Right atrium auricular region (tissue), 2 donors: ENCODE measurements at regions not wholly inside any gene's neighbourhood (a gene's known extent, or its start where the extent isn't known, plus 50 kb on each side); places are given as distances from the start of the nearest gene placed in this dataset.

Experiments used
- DNase-seq: peaks from one replicate; pipeline ENCODE4 v3.0.0-alpha.2; 2019; ENCODE audit warnings: low spot score
- H3K27ac ChIP-seq, 2 donors: fragments of 200-600 bp; sonication (generic); 1 replicate in 1 of 2; 2 replicates in 1 of 2; pipeline ENCODE4 v1.5.1; 2016 to 2019
- H3K27me3 ChIP-seq, 2 donors: fragments of 200-600 bp; sonication (generic); one replicate each; pipeline versions ENCODE4 v1.5.1 to v1.6.0; 2017 to 2019
- H3K36me3 ChIP-seq: fragments of 200-600 bp; sonication (generic); one replicate; pipeline ENCODE4 v1.5.1; 2016
- H3K4me1 ChIP-seq, 2 donors: fragments of 200-600 bp; sonication (generic); one replicate each; pipeline versions ENCODE4 v1.5.1 to v1.6.0; 2017 to 2019
- H3K4me3 ChIP-seq, 2 donors: fragments of 200-600 bp; sonication (generic); 1 replicate in 1 of 2; 2 replicates in 1 of 2; pipeline ENCODE4 v1.5.1; 2017 to 2019; ENCODE audit warnings: mild to moderate bottlenecking in 1 of 2, moderate library complexity in 1 of 2
- H3K9me3 ChIP-seq, 2 donors: fragments of 200-600 bp; sonication (generic); one replicate each; pipeline ENCODE4 v1.5.1; 2019
- TF ChIP-seq, protein P1 (sequence below), 2 donors: fragments of 200-600 bp; sonication (generic); IDR thresholded peaks; one replicate each; pipeline ENCODE4 v1.5.1; 2019; ENCODE audit warnings: antibody characterized with exemption in 2 of 2

DNA sequence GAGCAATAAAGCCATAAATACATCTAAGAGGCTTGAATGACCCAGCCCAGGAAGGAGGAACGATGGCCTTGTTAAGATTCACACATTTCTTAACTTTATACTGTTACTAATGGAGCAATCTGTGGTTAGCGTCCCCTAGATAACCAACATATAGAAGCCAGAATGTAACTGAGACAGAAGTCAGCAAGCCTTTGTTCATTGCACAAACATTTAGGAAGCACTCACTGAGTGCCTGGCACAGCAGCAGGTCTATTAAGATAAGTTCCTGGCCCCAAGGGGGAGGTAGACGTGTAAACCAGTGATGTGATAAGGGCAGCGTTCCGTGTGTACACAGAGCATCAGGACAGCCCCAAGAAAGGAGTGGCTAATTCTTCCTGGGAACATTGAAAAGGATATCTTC is 63.6 kb upstream of the ATL2 start:
- Histone ChIP-seq H3K36me3 (no peaks in the 10 kb centered on the region), H3K4me3 (no peak overlapping the region), H3K27ac (no peak overlapping the region), H3K4me1 (peaks cover 0 to 12% of the 10 kb centered on the region in 2 donors), H3K27me3 (no peaks in the 10 kb centered on the region), H3K9me3 (no peaks in the 10 kb centered on the region)
- DNase-seq = no peak
- TF ChIP-seq, protein P1, sequence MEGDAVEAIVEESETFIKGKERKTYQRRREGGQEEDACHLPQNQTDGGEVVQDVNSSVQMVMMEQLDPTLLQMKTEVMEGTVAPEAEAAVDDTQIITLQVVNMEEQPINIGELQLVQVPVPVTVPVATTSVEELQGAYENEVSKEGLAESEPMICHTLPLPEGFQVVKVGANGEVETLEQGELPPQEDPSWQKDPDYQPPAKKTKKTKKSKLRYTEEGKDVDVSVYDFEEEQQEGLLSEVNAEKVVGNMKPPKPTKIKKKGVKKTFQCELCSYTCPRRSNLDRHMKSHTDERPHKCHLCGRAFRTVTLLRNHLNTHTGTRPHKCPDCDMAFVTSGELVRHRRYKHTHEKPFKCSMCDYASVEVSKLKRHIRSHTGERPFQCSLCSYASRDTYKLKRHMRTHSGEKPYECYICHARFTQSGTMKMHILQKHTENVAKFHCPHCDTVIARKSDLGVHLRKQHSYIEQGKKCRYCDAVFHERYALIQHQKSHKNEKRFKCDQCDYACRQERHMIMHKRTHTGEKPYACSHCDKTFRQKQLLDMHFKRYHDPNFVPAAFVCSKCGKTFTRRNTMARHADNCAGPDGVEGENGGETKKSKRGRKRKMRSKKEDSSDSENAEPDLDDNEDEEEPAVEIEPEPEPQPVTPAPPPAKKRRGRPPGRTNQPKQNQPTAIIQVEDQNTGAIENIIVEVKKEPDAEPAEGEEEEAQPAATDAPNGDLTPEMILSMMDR (IDR thresholded peaks at IDR 0.05) = no peak

DNA sequence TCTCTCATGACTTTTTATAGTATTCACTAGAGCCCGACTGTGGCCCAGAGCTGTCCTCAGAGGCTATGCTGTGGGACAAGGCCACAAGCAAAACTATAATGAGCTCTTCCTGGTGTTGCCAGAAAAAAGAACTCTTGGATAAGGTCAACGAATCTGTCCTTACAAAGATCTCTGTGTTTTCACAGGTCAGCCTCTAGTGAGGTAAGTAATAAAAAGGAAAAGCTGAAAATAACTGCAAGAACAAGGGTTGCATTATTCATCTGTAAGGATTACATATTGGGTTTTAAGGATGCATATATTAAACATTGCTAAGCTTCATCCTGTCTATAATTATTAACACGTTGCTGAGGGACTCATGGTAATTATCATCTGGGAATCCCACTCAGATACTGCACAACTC is 62.8 kb upstream of the ATL2 start:
- Histone ChIP-seq H3K27ac (no peak overlapping the region), H3K4me1 (peaks cover 0 to 12% of the 10 kb centered on the region in 2 donors)

DNA sequence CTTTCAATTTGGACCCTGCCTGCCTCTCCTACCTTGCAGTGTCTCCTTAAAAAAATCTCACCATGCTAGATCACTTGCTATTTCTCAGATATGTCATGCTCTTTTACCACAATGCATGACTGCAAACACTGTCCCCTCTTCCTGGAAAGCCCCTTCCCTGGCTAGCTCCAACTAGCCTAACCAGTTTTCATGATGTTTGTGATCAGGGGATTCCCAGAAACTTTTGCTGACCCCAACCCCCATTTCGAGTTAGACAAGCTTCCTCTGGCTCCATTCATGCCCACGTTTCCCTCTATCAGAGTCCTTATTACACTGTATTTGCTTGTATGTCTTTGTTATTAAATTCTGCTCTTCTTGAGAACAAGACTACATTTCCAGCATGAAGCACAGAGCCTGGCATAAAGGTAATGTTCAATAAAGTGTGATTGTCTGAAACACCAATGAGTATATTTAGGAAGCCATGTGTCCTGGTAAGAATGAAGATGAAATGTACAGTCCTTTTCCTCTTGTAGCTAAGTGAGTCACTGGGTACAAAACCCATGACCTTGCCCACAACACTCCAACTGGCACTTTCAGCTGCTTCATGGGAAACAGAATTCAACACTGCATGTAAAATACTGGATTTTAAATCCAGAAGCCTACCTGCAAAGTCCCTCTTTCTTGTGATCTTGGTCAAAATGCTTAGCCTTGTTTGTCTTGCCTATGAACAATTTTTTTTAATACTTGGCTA is 62.0 kb upstream of the ATL2 start:
- Histone ChIP-seq H3K27ac (no peak overlapping the region), H3K4me3 (no peak overlapping the region), H3K4me1 (peaks cover 0 to 12% of the 10 kb centered on the region in 2 donors), H3K9me3 (no peaks in the 10 kb centered on the region), H3K27me3 (no peaks in the 10 kb centered on the region), H3K36me3 (no peaks in the 10 kb centered on the region)
- TF ChIP-seq, protein P1 (IDR thresholded peaks at IDR 0.05) = no peak
- DNase-seq = no peak

More for the DNA sequence above, 62.8 kb upstream of the ATL2 start:
- TF ChIP-seq, protein P1 (IDR thresholded peaks at IDR 0.05) = no peak
- H3K27me3 ChIP-seq = no peaks in the 10 kb centered on the region
- H3K4me3 ChIP-seq = no peak overlapping the region
- no peaks in the 10 kb centered on the region for H3K36me3 ChIP-seq
- no peaks in the 10 kb centered on the region for H3K9me3 ChIP-seq
- no peak for DNase-seq

DNA sequence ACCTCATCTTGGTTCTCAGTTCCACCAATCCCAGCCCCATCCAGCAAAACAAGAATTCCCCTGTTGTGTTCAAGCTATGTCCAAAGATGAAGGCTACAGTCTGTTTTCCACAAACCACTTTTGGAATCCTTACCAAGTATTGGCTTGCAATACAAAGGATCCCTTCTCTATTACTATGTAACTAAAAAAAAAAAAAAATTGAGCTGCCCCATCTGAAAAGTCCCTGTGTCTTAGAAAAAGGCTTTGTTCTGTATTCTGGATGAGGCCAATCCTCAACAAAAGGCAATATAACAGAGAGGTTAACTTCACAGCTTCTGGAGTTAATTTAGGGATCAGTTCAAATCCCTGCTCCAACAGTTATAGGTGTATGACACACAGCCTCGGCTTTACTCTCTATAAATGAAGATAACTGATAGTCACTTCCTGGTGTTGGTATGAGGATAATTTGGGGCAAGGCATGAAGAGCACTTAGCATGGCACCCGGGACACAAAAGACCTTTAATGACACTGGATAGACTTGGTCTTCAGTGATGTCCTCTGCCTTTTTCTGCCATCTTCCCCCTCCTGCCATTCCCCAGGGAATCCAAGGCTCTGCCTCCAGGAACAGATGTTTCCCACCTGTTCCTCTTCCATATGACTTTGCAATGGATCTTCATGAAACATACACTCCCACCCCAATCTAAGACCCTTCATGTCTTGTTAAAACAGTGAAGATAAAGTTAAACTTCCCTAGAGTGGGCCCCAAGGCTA is 61.2 kb upstream of the ATL2 start:
- Histone ChIP-seq H3K27me3 (no peaks in the 10 kb centered on the region), H3K4me1 (peaks cover 0 to 10% of the 10 kb centered on the region in 2 donors), H3K9me3 (no peaks in the 10 kb centered on the region), H3K27ac (no peak overlapping the region), H3K36me3 (no peaks in the 10 kb centered on the region), H3K4me3 (no peak overlapping the region)
- TF ChIP-seq, protein P1 (IDR thresholded peaks at IDR 0.05) = no peak
- DNase-seq = no peak

DNA sequence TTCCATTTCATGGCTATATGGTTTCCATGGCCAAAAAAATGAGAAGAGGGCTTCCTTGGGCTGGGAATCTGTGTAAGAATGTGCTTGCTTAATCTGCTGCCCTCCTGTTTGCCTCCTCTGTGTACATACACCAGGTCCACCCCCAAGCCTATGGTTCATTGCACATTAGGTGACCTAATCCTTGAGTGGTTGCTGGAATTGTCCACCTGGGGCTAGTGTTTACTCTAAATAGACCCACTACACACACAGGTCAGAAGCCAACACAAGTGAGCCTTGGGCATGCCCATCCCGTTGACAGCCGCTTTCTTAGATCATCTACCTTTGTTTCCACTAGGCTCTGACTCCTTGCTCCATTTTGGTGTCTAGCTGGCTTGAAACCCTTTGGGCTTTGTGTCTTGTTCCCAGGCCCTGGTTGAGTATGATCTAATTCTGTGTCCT is 59.2 kb upstream of the ATL2 start:
- no peaks in the 10 kb centered on the region for H3K27me3 ChIP-seq
- H3K4me3 ChIP-seq = no peak overlapping the region
- H3K9me3 ChIP-seq = no peaks in the 10 kb centered on the region
- no peaks in the 10 kb centered on the region for H3K4me1 ChIP-seq
- no peak for DNase-seq
- TF ChIP-seq, protein P1 (IDR thresholded peaks at IDR 0.05) = no peak
- no peak overlapping the region for H3K27ac ChIP-seq
- H3K36me3 ChIP-seq = no peaks in the 10 kb centered on the region
